ENCODE measurements at regions not wholly inside any gene's neighbourhood (a gene's known extent, or its start where the extent isn't known, plus 50 kb on each side); places are given as distances from the start of the nearest gene placed in this dataset.

DNA sequence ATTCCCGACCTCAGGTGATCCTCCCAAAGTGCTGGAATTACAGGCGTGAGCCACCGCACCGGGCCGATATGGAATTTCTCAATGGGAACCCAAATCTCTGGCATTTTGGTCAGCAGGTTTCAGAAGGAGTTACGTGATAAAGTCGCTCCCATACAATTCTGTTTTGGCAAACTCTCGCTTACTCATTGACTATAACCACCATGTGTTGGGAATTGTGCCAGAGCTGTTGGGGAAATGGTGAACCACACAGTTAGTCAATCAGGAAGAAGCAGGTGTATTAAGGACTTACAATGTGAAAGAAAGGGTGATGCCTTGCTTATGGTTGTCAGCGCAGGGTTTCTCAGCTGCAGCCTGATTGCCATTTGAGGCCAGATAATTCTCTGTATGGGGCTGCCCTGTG is 410.5 kb downstream of the QKI start:
- TF ChIP-seq, protein P1, sequence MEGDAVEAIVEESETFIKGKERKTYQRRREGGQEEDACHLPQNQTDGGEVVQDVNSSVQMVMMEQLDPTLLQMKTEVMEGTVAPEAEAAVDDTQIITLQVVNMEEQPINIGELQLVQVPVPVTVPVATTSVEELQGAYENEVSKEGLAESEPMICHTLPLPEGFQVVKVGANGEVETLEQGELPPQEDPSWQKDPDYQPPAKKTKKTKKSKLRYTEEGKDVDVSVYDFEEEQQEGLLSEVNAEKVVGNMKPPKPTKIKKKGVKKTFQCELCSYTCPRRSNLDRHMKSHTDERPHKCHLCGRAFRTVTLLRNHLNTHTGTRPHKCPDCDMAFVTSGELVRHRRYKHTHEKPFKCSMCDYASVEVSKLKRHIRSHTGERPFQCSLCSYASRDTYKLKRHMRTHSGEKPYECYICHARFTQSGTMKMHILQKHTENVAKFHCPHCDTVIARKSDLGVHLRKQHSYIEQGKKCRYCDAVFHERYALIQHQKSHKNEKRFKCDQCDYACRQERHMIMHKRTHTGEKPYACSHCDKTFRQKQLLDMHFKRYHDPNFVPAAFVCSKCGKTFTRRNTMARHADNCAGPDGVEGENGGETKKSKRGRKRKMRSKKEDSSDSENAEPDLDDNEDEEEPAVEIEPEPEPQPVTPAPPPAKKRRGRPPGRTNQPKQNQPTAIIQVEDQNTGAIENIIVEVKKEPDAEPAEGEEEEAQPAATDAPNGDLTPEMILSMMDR (IDR thresholded peaks at IDR 0.05; ENCODE audit: insufficient read depth, low read depth, low read length) = no peak
- TF ChIP-seq EZH2 (IDR thresholded peaks at IDR 0.05; ENCODE audit: insufficient read depth, low read length) = no peak
